ENCODE measurements at regions not wholly inside any gene's neighbourhood (a gene's known extent, or its start where the extent isn't known, plus 50 kb on each side); places are given as distances from the start of the nearest gene placed in this dataset.

GRCh38 chr13:83601539-83601938, 280.7 kb downstream of the SLITRK1 start:
- DNase-seq (ENCODE audit: low read depth) = no peak

- DNase-seq (ENCODE audit: low read depth) = peak; percentile 6
Observed at GRCh38 chr13:83592095-83592494, 290.2 kb downstream of the SLITRK1 start.

GRCh38 chr13:83589814-83590213, 292.5 kb downstream of the SLITRK1 start:
- DNase-seq (ENCODE audit: low read depth) = no peak

GRCh38 chr13:83577183-83577582, 305.1 kb downstream of the SLITRK1 start:
- DNase-seq (ENCODE audit: low read depth) = no peak

- DNase-seq (ENCODE audit: low read depth) = no peak
Observed at GRCh38 chr13:83568019-83568418, 314.3 kb downstream of the SLITRK1 start.

- no peak for DNase-seq (ENCODE audit: low read depth)
Observed at GRCh38 chr13:83563499-83563898, 318.8 kb downstream of the SLITRK1 start.

GRCh38 chr13:83557845-83558244, 324.4 kb downstream of the SLITRK1 start:
- no peak for DNase-seq (ENCODE audit: low read depth)

GRCh38 chr13:83549671-83550070, 332.6 kb downstream of the SLITRK1 start:
- no peak for DNase-seq (ENCODE audit: low read depth)

- no peak for DNase-seq (ENCODE audit: low read depth)
Observed at GRCh38 chr13:83547043-83547442, 335.2 kb downstream of the SLITRK1 start.

- peak; percentile 22 for DNase-seq (ENCODE audit: low read depth)
Observed at GRCh38 chr13:83546476-83546875, 335.8 kb downstream of the SLITRK1 start.

GRCh38 chr13:83538636-83539035, 343.6 kb downstream of the SLITRK1 start:
- DNase-seq (ENCODE audit: low read depth) = no peak

GRCh38 chr13:83536941-83537340, 345.3 kb downstream of the SLITRK1 start:
- DNase-seq (ENCODE audit: low read depth) = no peak

- DNase-seq (ENCODE audit: low read depth) = no peak
Observed at GRCh38 chr13:83536153-83536552, 346.1 kb downstream of the SLITRK1 start.

- DNase-seq (ENCODE audit: low read depth) = no peak
Observed at GRCh38 chr13:83532809-83533208, 349.5 kb downstream of the SLITRK1 start.

GRCh38 chr13:83531022-83531421, 351.3 kb downstream of the SLITRK1 start:
- no peak for DNase-seq (ENCODE audit: low read depth)

- DNase-seq (ENCODE audit: low read depth) = no peak
Observed at GRCh38 chr13:83516781-83517180, 365.5 kb downstream of the SLITRK1 start.

GRCh38 chr13:83515268-83516015, 366.8 kb downstream of the SLITRK1 start:
- DNase-seq (ENCODE audit: low read depth) = peak; percentile 57

GRCh38 chr13:83508771-83509301, 373.4 kb downstream of the SLITRK1 start:
- DNase-seq (ENCODE audit: low read depth) = no peak

- DNase-seq (ENCODE audit: low read depth) = peak; percentile 84
Observed at GRCh38 chr13:83503424-83503823, 378.9 kb downstream of the SLITRK1 start.

- DNase-seq (ENCODE audit: low read depth) = peak; percentile 31
Observed at GRCh38 chr13:83499286-83499685, 383.0 kb downstream of the SLITRK1 start.

- peak; percentile 77 for DNase-seq (ENCODE audit: low read depth)
Observed at GRCh38 chr13:83498481-83499190, 383.6 kb downstream of the SLITRK1 start.

GRCh38 chr13:83498045-83498444, 384.2 kb downstream of the SLITRK1 start:
- peak; percentile 1 for DNase-seq (ENCODE audit: low read depth)

GRCh38 chr13:83496501-83496900, 385.8 kb downstream of the SLITRK1 start:
- DNase-seq (ENCODE audit: low read depth) = no peak
